H54 (cell line): ENCODE measurements at regions not wholly inside any gene's neighbourhood (a gene's known extent, or its start where the extent isn't known, plus 50 kb on each side); places are given as distances from the start of the nearest gene placed in this dataset.

Source experiments
- DNase-seq: peaks from one replicate; pipeline ENCODE4 v3.0.0; 2011; ENCODE audit warnings: low spot score, mixed read lengths; ENCODE audit not compliant: insufficient read length
- FAIRE-seq: peaks from 3 replicates; lab custom pipeline; 2011; peaks lifted over from hg19 to GRCh38; lab: Jason Lieb, UNC
- POLR2A ChIP-seq: IDR thresholded peaks from 2 replicates; pipeline ENCODE4 v1.6.1; 2011; ENCODE audit warnings: low read depth, mild to moderate bottlenecking, low read length

GRCh38 chr2:146467425-146467824 is 1377.4 kb upstream of the ACVR2A start:
- DNase-seq (no peak), FAIRE-seq (no peak)
- TF ChIP-seq POLR2A: no peak

- no peak for TF ChIP-seq POLR2A
- FAIRE-seq (no peak), DNase-seq (no peak)
Observed at GRCh38 chr2:146465460-146465859, 1379.4 kb upstream of the ACVR2A start.

- no peak for TF ChIP-seq POLR2A
- DNase-seq (no peak), FAIRE-seq (no peak)
Observed at GRCh38 chr2:146461068-146461467, 1383.8 kb upstream of the ACVR2A start.

GRCh38 chr2:146458585-146458984 is 1386.2 kb upstream of the ACVR2A start:
- FAIRE-seq: no peak
- DNase-seq: no peak
- no peak for TF ChIP-seq POLR2A

- DNase-seq (no peak), FAIRE-seq (no peak)
- no peak for TF ChIP-seq POLR2A
Observed at GRCh38 chr2:146457221-146457620, 1387.6 kb upstream of the ACVR2A start.

GRCh38 chr2:146455325-146455724 is 1389.5 kb upstream of the ACVR2A start:
- no peak for FAIRE-seq
- DNase-seq: no peak
- no peak for TF ChIP-seq POLR2A

GRCh38 chr2:146451972-146452371 is 1392.9 kb upstream of the ACVR2A start:
- DNase-seq: no peak
- peak; percentile 23 for FAIRE-seq

GRCh38 chr2:146450131-146450530 is 1394.7 kb upstream of the ACVR2A start:
- no peak for TF ChIP-seq POLR2A
- FAIRE-seq (no peak), DNase-seq (no peak)

More at GRCh38 chr2:146451972-146452371, 1392.9 kb upstream of the ACVR2A start:
- TF ChIP-seq POLR2A: no peak

- DNase-seq: no peak
- FAIRE-seq: no peak
- TF ChIP-seq POLR2A: no peak
Observed at GRCh38 chr2:146444987-146445386, 1399.8 kb upstream of the ACVR2A start.

- TF ChIP-seq POLR2A: no peak
- no peak for DNase-seq
- no peak for FAIRE-seq
Observed at GRCh38 chr2:146444085-146444484, 1400.7 kb upstream of the ACVR2A start.

GRCh38 chr2:146438246-146438645 is 1406.6 kb upstream of the ACVR2A start:
- DNase-seq (no peak), FAIRE-seq (no peak)
- no peak for TF ChIP-seq POLR2A

GRCh38 chr2:146437712-146438111 is 1407.1 kb upstream of the ACVR2A start:
- FAIRE-seq (no peak), DNase-seq (no peak)
- TF ChIP-seq POLR2A: no peak

- DNase-seq (no peak), FAIRE-seq (no peak)
- no peak for TF ChIP-seq POLR2A
Observed at GRCh38 chr2:146433116-146433875, 1411.5 kb upstream of the ACVR2A start.

- TF ChIP-seq POLR2A: no peak
- FAIRE-seq (no peak), DNase-seq (no peak)
Observed at GRCh38 chr2:146429366-146429765, 1415.5 kb upstream of the ACVR2A start.

GRCh38 chr2:146417942-146418341 is 1426.9 kb upstream of the ACVR2A start:
- DNase-seq (no peak), FAIRE-seq (no peak)
- TF ChIP-seq POLR2A: no peak
